Endothelial cell of umbilical vein (primary cell): ENCODE measurements at regions not wholly inside any gene's neighbourhood (a gene's known extent, or its start where the extent isn't known, plus 50 kb on each side); places are given as distances from the start of the nearest gene placed in this dataset.

Experiments
- BruUV-seq: library from RNA; stranded (reverse); fragments of 400-500 nt; replicated peaks from 2 replicates; lab custom pipeline; 2021; lab: Mats Ljungman, UMichigan
- CTCF ChIA-PET: fragments of 300-600, 350-600 bp; sonication (Branson Sonifier 250); formaldehyde crosslinking; loops from one replicate; lab custom pipeline; 2021; ENCODE audit warnings: antibody characterized with exemption, inconsistent platforms; lab: Charles Lee
- POLR2A ChIA-PET: fragments of 300-600, 350-600 bp; sonication (Branson Sonifier 250); formaldehyde crosslinking; loops from one replicate; lab custom pipeline; 2021; ENCODE audit warnings: antibody characterized with exemption, inconsistent platforms; lab: Charles Lee
- DNase-seq: peaks from one replicate; pipeline ENCODE4 v3.0.0-alpha.2; 2011; ENCODE audit warnings: low read depth, low spot score
- FAIRE-seq: peaks from 2 replicates; lab custom pipeline; 2011; peaks lifted over from hg19 to GRCh38; lab: Jason Lieb, UNC
- H2AFZ ChIP-seq: 2 replicates; pipeline ENCODE4 v1.6.0; 2012; ENCODE audit warnings: low read depth, low read length, control low read depth, inconsistent platforms
- H3K27ac ChIP-seq: 2 replicates; pipeline ENCODE4 v1.5.1; 2011; ENCODE audit warnings: low read depth, mild to moderate bottlenecking, control low read depth, low read length, moderate library complexity; ENCODE audit not compliant: insufficient read depth
- H3K27me3 ChIP-seq, 2 experiments: 2 replicates each; pipeline versions ENCODE4 v1.6.0 to v1.6.1; 2011; ENCODE audit warnings: low read length in 2 of 2, mixed read lengths in 1 of 2; ENCODE audit not compliant: control insufficient read depth in 2 of 2, insufficient read depth in 2 of 2
- H3K36me3 ChIP-seq, 2 experiments: 2 replicates in 1 of 2; 3 replicates in 1 of 2; pipeline ENCODE4 v1.5.1; 2011; ENCODE audit warnings: low read length in 2 of 2, mild to moderate bottlenecking in 1 of 2, moderate library complexity in 1 of 2; ENCODE audit not compliant: control insufficient read depth in 2 of 2, insufficient read depth in 2 of 2; ENCODE audit errors: extremely low read depth in 1 of 2
- H3K4me1 ChIP-seq: 3 replicates; pipeline ENCODE4 v1.5.1; 2011; ENCODE audit warnings: mild to moderate bottlenecking, low read length; ENCODE audit not compliant: control insufficient read depth, insufficient read depth; ENCODE audit errors: extremely low read depth
- H3K4me2 ChIP-seq: 2 replicates; pipeline ENCODE4 v1.6.1; 2011; ENCODE audit warnings: low read length, control low read depth, mixed read lengths; ENCODE audit not compliant: insufficient read depth
- H3K4me3 ChIP-seq, 3 experiments: fragments of 200-600 bp in 1 of 3; sonication (generic), shearing (Covaris generic) in 1 of 3; replicated peaks in 1 of 3; 2 replicates each; pipeline ENCODE4 v1.5.1; 2011 to 2016; ENCODE audit warnings: control low read depth in 3 of 3, low read length in 3 of 3, mild to moderate bottlenecking in 2 of 3, inconsistent platforms in 1 of 3, low read depth in 1 of 3, moderate library complexity in 1 of 3; ENCODE audit not compliant: insufficient read depth in 1 of 3
- H3K79me2 ChIP-seq: 2 replicates; pipeline ENCODE4 v1.6.0; 2012; ENCODE audit warnings: low read length, inconsistent platforms; ENCODE audit not compliant: control insufficient read depth, insufficient read depth
- H3K9ac ChIP-seq: replicated peaks from 2 replicates; pipeline ENCODE3; 2011; ENCODE audit warnings: low read length, control low read depth; ENCODE audit not compliant: insufficient read depth; ENCODE audit errors: extremely low read depth
- H3K9me1 ChIP-seq: replicated peaks from 3 replicates; pipeline ENCODE4 v1.6.0; 2011; ENCODE audit warnings: mild to moderate bottlenecking, low read length; ENCODE audit not compliant: control insufficient read depth, insufficient read depth; ENCODE audit errors: extremely low read depth
- H3K9me3 ChIP-seq: replicated peaks from 2 replicates; pipeline ENCODE4 v1.5.1; 2012; ENCODE audit warnings: low read length, inconsistent platforms; ENCODE audit not compliant: control insufficient read depth, insufficient read depth
- H4K20me1 ChIP-seq: replicated peaks from 2 replicates; pipeline ENCODE3; 2011; ENCODE audit warnings: mild to moderate bottlenecking, low read length; ENCODE audit not compliant: control insufficient read depth, insufficient read depth; ENCODE audit errors: extremely low read depth
- CTCF ChIP-seq, 2 donors: IDR thresholded peaks; 1 replicate in 1 of 2; 2 replicates in 1 of 2; pipeline ENCODE4 v1.5.1; 2011; ENCODE audit warnings: low read length in 2 of 2, mild to moderate bottlenecking in 2 of 2, moderate library complexity in 2 of 2, control low read depth in 1 of 2, inconsistent platforms in 1 of 2, low read depth in 1 of 2; ENCODE audit not compliant: insufficient read depth in 1 of 2; ENCODE audit errors: extremely low read depth in 1 of 2
- EZH2 ChIP-seq: IDR thresholded peaks from 2 replicates; pipeline ENCODE4 v1.6.1; 2012; ENCODE audit warnings: borderline replicate concordance, low read depth, mild to moderate bottlenecking, moderate library complexity, low read length, inconsistent platforms; ENCODE audit not compliant: severe bottlenecking
- FOS ChIP-seq: IDR thresholded peaks from 2 replicates; pipeline ENCODE4 v1.6.1; 2011; ENCODE audit warnings: mild to moderate bottlenecking, low read length, moderate library complexity, borderline replicate concordance; ENCODE audit not compliant: insufficient read depth
- GATA2 ChIP-seq: IDR thresholded peaks from 2 replicates; pipeline ENCODE4 v1.7.0; 2011; ENCODE audit warnings: low read depth, mild to moderate bottlenecking, moderate library complexity, mixed read lengths, low read length; ENCODE audit not compliant: insufficient read length, insufficient read depth
- JUN ChIP-seq: IDR thresholded peaks from 2 replicates; pipeline ENCODE4 v1.6.1; 2011; ENCODE audit warnings: borderline replicate concordance, low read depth; ENCODE audit not compliant: insufficient read length, insufficient read depth
- MAX ChIP-seq: IDR thresholded peaks from 2 replicates; pipeline ENCODE4 v1.6.1; 2011; ENCODE audit not compliant: insufficient read depth, insufficient read length
- MYC ChIP-seq: IDR thresholded peaks from one replicate; pipeline ENCODE4 v1.6.1; 2011; ENCODE audit warnings: mild to moderate bottlenecking, low read depth, low read length
- POLR2A ChIP-seq: IDR thresholded peaks from 2 replicates; pipeline ENCODE4 v1.6.1; 2012; ENCODE audit warnings: low read depth, mild to moderate bottlenecking, control low read depth, low read length
- POLR2AphosphoS5 ChIP-seq: IDR thresholded peaks from 2 replicates; pipeline ENCODE4 v1.6.1; 2012; ENCODE audit warnings: low read depth, mild to moderate bottlenecking, control low read depth, low read length, moderate library complexity; ENCODE audit not compliant: insufficient read depth
- dilution Hi-C: fragments of 300-500 bp; cut with MboI; formaldehyde crosslinking; loops from one replicate; pipeline ENCODE4 v1.15.0; 2019; ENCODE audit warnings: low sequenced_read_pairs; ENCODE audit not compliant: extremely low pct_ligation_motif_present
- intact Hi-C: fragments of 100-400 bp; cut with micrococcal nuclease; formaldehyde crosslinking; loops from one replicate; pipeline ENCODE4 v1.10.0; 2022

GRCh38 chr9:2907411-2907810 is 63.5 kb upstream of the PUM3 start:
- Histone ChIP-seq H2AFZ (no peak overlapping the region), H3K9me3 (no peaks in the 10 kb centered on the region), H3K27me3 (peaks cover 0 to 1% of the 10 kb centered on the region in 2 experiments), H3K4me3 (no peak overlapping the region), H4K20me1 (no peaks in the 10 kb centered on the region), H3K4me1 (no peaks in the 10 kb centered on the region), H3K79me2 (no peaks in the 10 kb centered on the region), H3K9ac (no peak overlapping the region), H3K27ac (no peak overlapping the region), H3K4me2 (no peak overlapping the region), H3K9me1 (no peaks in the 10 kb centered on the region), H3K36me3 (no peaks in the 10 kb centered on the region)
- intact Hi-C loops = no loop called here
- ChIA-PET CTCF (no interaction called here), POLR2A (no interaction called here)
- no peak for TF ChIP-seq MAX
- TF ChIP-seq FOS = no peak
- no peak for TF ChIP-seq POLR2AphosphoS5
- TF ChIP-seq CTCF (IDR thresholded peaks at IDR 0.05; ENCODE audit: extremely low read depth in 1 of 2, insufficient read depth in 1 of 2, low read depth in 1 of 2, low read length in 2 of 2) = no peak
- no peak for TF ChIP-seq GATA2
- no peak for TF ChIP-seq EZH2
- TF ChIP-seq MYC = no peak
- no peak for TF ChIP-seq JUN
- TF ChIP-seq POLR2A = no peak
- dilution Hi-C loops = no loop called here
- DNase-seq (no peak), FAIRE-seq (no peak)
- BruUV-seq = no TSS peak
